ENCODE measurements at regions not wholly inside any gene's neighbourhood (a gene's known extent, or its start where the extent isn't known, plus 50 kb on each side); places are given as distances from the start of the nearest gene placed in this dataset.

DNA sequence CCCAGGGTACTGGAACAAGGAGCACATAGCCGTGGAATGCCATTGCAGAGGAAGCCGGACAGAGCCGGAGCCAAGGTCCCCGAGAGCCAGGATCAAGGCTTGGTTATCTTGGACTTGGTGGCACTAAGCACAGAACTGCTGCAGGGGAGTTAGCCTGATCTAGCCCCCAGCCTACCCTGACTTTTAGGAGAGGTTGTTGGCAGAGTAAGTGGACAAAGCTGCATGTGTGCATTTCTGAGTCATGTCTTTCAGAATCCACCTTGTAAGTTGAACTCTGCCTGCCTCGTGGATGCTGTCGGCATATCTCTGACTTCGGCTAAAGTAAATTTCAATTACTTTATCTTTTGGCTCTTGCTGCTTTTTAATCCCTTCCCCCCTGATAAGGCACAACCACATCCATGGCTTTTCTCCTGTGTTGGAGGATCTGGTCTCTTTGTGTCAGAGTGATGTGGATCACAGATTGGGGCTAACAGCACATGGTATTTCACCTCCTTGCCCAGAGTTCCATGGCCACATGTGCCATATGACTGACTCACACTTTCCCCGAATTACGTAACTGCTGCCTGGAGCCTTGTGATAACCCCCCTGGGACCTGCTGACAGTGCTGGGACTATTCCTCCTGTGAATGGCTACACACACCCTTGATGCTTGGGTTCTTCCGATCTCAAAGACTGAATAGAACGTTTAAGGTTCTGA is 240.3 kb downstream of the EMP1 start (continued):
- TF ChIP-seq, protein P1, sequence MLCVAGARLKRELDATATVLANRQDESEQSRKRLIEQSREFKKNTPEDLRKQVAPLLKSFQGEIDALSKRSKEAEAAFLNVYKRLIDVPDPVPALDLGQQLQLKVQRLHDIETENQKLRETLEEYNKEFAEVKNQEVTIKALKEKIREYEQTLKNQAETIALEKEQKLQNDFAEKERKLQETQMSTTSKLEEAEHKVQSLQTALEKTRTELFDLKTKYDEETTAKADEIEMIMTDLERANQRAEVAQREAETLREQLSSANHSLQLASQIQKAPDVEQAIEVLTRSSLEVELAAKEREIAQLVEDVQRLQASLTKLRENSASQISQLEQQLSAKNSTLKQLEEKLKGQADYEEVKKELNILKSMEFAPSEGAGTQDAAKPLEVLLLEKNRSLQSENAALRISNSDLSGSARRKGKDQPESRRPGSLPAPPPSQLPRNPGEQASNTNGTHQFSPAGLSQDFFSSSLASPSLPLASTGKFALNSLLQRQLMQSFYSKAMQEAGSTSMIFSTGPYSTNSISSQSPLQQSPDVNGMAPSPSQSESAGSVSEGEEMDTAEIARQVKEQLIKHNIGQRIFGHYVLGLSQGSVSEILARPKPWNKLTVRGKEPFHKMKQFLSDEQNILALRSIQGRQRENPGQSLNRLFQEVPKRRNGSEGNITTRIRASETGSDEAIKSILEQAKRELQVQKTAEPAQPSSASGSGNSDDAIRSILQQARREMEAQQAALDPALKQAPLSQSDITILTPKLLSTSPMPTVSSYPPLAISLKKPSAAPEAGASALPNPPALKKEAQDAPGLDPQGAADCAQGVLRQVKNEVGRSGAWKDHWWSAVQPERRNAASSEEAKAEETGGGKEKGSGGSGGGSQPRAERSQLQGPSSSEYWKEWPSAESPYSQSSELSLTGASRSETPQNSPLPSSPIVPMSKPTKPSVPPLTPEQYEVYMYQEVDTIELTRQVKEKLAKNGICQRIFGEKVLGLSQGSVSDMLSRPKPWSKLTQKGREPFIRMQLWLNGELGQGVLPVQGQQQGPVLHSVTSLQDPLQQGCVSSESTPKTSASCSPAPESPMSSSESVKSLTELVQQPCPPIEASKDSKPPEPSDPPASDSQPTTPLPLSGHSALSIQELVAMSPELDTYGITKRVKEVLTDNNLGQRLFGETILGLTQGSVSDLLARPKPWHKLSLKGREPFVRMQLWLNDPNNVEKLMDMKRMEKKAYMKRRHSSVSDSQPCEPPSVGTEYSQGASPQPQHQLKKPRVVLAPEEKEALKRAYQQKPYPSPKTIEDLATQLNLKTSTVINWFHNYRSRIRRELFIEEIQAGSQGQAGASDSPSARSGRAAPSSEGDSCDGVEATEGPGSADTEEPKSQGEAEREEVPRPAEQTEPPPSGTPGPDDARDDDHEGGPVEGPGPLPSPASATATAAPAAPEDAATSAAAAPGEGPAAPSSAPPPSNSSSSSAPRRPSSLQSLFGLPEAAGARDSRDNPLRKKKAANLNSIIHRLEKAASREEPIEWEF (IDR thresholded peaks at IDR 0.05; ENCODE audit: insufficient replicate concordance, low read depth, low read length): no peak
- TF ChIP-seq BHLHE40 (IDR thresholded peaks at IDR 0.05; ENCODE audit: borderline replicate concordance in 1 of 2, low read depth in 2 of 2, low read length in 1 of 2): 0 out of 4 replicates have a peak, but pooled peaks of 1 of the 2 experiments have one; percentile 20
- TF ChIP-seq, protein P2, sequence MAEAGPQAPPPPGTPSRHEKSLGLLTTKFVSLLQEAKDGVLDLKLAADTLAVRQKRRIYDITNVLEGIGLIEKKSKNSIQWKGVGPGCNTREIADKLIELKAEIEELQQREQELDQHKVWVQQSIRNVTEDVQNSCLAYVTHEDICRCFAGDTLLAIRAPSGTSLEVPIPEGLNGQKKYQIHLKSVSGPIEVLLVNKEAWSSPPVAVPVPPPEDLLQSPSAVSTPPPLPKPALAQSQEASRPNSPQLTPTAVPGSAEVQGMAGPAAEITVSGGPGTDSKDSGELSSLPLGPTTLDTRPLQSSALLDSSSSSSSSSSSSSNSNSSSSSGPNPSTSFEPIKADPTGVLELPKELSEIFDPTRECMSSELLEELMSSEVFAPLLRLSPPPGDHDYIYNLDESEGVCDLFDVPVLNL (IDR thresholded peaks at IDR 0.05; ENCODE audit: low read depth, low read length): no peak

DNA sequence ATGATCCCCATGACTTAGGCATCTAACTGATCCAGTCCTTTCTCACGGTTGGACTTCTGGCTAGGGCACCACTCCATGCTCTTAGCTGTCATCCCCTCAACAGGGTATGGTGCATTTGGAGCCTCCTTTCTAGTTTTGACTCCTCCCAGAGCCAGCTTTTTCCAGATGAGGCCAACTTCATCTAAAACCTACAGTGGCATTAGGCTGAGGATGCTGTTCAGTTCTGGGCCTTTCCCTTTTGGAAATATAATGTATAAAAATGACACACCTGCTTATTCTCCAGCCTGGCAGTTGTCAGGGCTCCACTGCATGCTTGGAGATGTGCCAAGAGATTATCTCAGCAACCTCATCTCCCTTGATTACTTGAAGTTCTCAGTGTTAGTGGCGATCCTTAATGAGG is 239.7 kb downstream of the EMP1 start:
- RAD21 ChIA-PET (ENCODE audit: unreplicated experiment): no interaction called here
- H3K4me3 ChIP-seq: no peak overlapping the region
- no peak overlapping the region for H3K9ac ChIP-seq (ENCODE audit: control insufficient read depth, insufficient read depth, low read length)
- no peaks in the 10 kb centered on the region for H3K9me3 ChIP-seq (replicated peaks; ENCODE audit: control insufficient read depth, insufficient read depth, low read length)
- no peak overlapping the region for H2AFZ ChIP-seq (ENCODE audit: control insufficient read depth, low read depth, low read length)
- no peak for FAIRE-seq
- no peak overlapping the region for H3K4me2 ChIP-seq (ENCODE audit: control insufficient read depth, insufficient read depth)
- no peaks in the 10 kb centered on the region for H4K20me1 ChIP-seq (ENCODE audit: control insufficient read depth, insufficient read depth)
- POLR2A ChIA-PET: interaction anchor here (0.6 kb wide), 1 partner anchor 407 kb away, joined by 3 read pairs; no protein-coding TSS in a partner anchor
- CTCF ChIA-PET: interaction anchor here (0.6 kb wide), 1 partner anchor 25 kb away, joined by 3 read pairs; no protein-coding TSS in a partner anchor
- no peak for ATAC-seq
- no peak overlapping the region for H3K27ac ChIP-seq (ENCODE audit: control insufficient read depth, insufficient read depth)
- intact Hi-C loops (cut with micrococcal nuclease; ENCODE audit: unreplicated experiment): no loop called here
- BruUV-seq (replicated peaks): no TSS peak
- no peaks in the 10 kb centered on the region for H3K36me3 ChIP-seq (ENCODE audit: control insufficient read depth in 2 of 2, insufficient read depth in 2 of 2, low read length in 1 of 2)
- H3K27me3 ChIP-seq (replicated peaks in 1 of 2; ENCODE audit: control insufficient read depth in 2 of 2, insufficient read depth in 2 of 2, low read length in 1 of 2): no peaks in the 10 kb centered on the region
- 44% methylated on average over 2 of the region's 2 CpGs for WGBS (ENCODE audit: insufficient coverage, insufficient replicate concordance, low lambda C conversion rate, missing lambda C conversion rate)
- SMC1A ChIA-PET (ENCODE audit: uncharacterized antibody, unreplicated experiment): no interaction called here
- no peaks in the 10 kb centered on the region for H3K4me1 ChIP-seq (ENCODE audit: control insufficient read depth, insufficient read depth, low read length)
- no peaks in the 10 kb centered on the region for H3K79me2 ChIP-seq (ENCODE audit: control insufficient read depth, insufficient read depth, low read length)
- in situ Hi-C loops (cut with MboI): no loop called here
- no peak for DNase-seq (ENCODE audit: low read depth, low spot score)
- TF ChIP-seq TBL1XR1 (IDR thresholded peaks at IDR 0.05; ENCODE audit: low read depth, low read length) (no peak), NFXL1 (IDR thresholded peaks at IDR 0.05; ENCODE audit: borderline replicate concordance) (no peak), SIN3A (IDR thresholded peaks at IDR 0.05; ENCODE audit: low read depth, low read length) (no peak)
- TF ChIP-seq, protein P3, sequence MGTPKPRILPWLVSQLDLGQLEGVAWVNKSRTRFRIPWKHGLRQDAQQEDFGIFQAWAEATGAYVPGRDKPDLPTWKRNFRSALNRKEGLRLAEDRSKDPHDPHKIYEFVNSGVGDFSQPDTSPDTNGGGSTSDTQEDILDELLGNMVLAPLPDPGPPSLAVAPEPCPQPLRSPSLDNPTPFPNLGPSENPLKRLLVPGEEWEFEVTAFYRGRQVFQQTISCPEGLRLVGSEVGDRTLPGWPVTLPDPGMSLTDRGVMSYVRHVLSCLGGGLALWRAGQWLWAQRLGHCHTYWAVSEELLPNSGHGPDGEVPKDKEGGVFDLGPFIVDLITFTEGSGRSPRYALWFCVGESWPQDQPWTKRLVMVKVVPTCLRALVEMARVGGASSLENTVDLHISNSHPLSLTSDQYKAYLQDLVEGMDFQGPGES (IDR thresholded peaks at IDR 0.05): no peak
- TF ChIP-seq, protein P4, sequence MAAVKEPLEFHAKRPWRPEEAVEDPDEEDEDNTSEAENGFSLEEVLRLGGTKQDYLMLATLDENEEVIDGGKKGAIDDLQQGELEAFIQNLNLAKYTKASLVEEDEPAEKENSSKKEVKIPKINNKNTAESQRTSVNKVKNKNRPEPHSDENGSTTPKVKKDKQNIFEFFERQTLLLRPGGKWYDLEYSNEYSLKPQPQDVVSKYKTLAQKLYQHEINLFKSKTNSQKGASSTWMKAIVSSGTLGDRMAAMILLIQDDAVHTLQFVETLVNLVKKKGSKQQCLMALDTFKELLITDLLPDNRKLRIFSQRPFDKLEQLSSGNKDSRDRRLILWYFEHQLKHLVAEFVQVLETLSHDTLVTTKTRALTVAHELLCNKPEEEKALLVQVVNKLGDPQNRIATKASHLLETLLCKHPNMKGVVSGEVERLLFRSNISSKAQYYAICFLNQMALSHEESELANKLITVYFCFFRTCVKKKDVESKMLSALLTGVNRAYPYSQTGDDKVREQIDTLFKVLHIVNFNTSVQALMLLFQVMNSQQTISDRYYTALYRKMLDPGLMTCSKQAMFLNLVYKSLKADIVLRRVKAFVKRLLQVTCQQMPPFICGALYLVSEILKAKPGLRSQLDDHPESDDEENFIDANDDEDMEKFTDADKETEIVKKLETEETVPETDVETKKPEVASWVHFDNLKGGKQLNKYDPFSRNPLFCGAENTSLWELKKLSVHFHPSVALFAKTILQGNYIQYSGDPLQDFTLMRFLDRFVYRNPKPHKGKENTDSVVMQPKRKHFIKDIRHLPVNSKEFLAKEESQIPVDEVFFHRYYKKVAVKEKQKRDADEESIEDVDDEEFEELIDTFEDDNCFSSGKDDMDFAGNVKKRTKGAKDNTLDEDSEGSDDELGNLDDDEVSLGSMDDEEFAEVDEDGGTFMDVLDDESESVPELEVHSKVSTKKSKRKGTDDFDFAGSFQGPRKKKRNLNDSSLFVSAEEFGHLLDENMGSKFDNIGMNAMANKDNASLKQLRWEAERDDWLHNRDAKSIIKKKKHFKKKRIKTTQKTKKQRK (IDR thresholded peaks at IDR 0.05; ENCODE audit: low read depth, low read length): no peak

Data from GM12878 (cell line).